Activated CD8-positive, alpha-beta memory T cell treated with anti-CD3 and anti-CD28 coated beads, Interleukin-2, amount 50 U/mL, for 1 hour (primary cell): ENCODE measurements at regions not wholly inside any gene's neighbourhood (a gene's known extent, or its start where the extent isn't known, plus 50 kb on each side); places are given as distances from the start of the nearest gene placed in this dataset.
"Not testable (repeated sequence)": the region's sequence is repeated elsewhere in the genome, so short reads cannot be mapped to it uniquely, and the experiment has no call there.

Experiments
- DNase-seq: peaks from one replicate; pipeline ENCODE4 v3.0.0-alpha.2; 2020; ENCODE audit errors: extremely low read depth

- DNase-seq, result not testable (repeated sequence)
Measured at GRCh38 chr9:39463696-39464095, 108.2 kb downstream of the SPATA31A1 start.

GRCh38 chr9:39464122-39464777, 108.8 kb downstream of the SPATA31A1 start:
- DNase-seq, result not testable (repeated sequence)

- DNase-seq, result not testable (repeated sequence)
Measured at GRCh38 chr9:39474499-39474898, 119.0 kb downstream of the SPATA31A1 start.

- DNase-seq, result not testable (repeated sequence)
Measured at GRCh38 chr9:39483073-39483472, 127.6 kb downstream of the SPATA31A1 start.

GRCh38 chr9:39483880-39484279, 128.4 kb downstream of the SPATA31A1 start:
- DNase-seq, result not testable (repeated sequence)

GRCh38 chr9:39484292-39484691, 128.8 kb downstream of the SPATA31A1 start:
- not testable (repeated sequence) for DNase-seq

- not testable (repeated sequence) for DNase-seq
Measured at GRCh38 chr9:39487477-39487876, 132.0 kb downstream of the SPATA31A1 start.

GRCh38 chr9:39496248-39496647, 140.8 kb downstream of the SPATA31A1 start:
- not testable (repeated sequence) for DNase-seq

- DNase-seq, result not testable (repeated sequence)
Measured at GRCh38 chr9:39503178-39503577, 147.7 kb downstream of the SPATA31A1 start.

- not testable (repeated sequence) for DNase-seq
Measured at GRCh38 chr9:39527387-39528029, 172.0 kb downstream of the SPATA31A1 start.

GRCh38 chr9:39532597-39532996, 177.1 kb downstream of the SPATA31A1 start:
- DNase-seq, result not testable (repeated sequence)

- DNase-seq, result not testable (repeated sequence)
Measured at GRCh38 chr9:39533001-39533762, 177.7 kb downstream of the SPATA31A1 start.

GRCh38 chr9:39533763-39534548, 178.5 kb downstream of the SPATA31A1 start:
- not testable (repeated sequence) for DNase-seq

GRCh38 chr9:39534897-39535296, 179.4 kb downstream of the SPATA31A1 start:
- not testable (repeated sequence) for DNase-seq

GRCh38 chr9:39542157-39542556, 186.7 kb downstream of the SPATA31A1 start:
- not testable (repeated sequence) for DNase-seq

GRCh38 chr9:39545079-39545478, 189.6 kb downstream of the SPATA31A1 start:
- not testable (repeated sequence) for DNase-seq

GRCh38 chr9:39550573-39550972, 195.1 kb downstream of the SPATA31A1 start:
- DNase-seq, result not testable (repeated sequence)

GRCh38 chr9:39551544-39551943, 196.1 kb downstream of the SPATA31A1 start:
- not testable (repeated sequence) for DNase-seq

- DNase-seq, result not testable (repeated sequence)
Measured at GRCh38 chr9:39552242-39552881, 196.9 kb downstream of the SPATA31A1 start.

- not testable (repeated sequence) for DNase-seq
Measured at GRCh38 chr9:39554352-39554751, 198.9 kb downstream of the SPATA31A1 start.

- DNase-seq, result not testable (repeated sequence)
Measured at GRCh38 chr9:39559384-39559783, 203.9 kb downstream of the SPATA31A1 start.
